ENCODE measurements at regions not wholly inside any gene's neighbourhood (a gene's known extent, or its start where the extent isn't known, plus 50 kb on each side); places are given as distances from the start of the nearest gene placed in this dataset.
A peak's percentile ranks its signal among the peaks of the same experiment; 100 is the strongest.

DNA sequence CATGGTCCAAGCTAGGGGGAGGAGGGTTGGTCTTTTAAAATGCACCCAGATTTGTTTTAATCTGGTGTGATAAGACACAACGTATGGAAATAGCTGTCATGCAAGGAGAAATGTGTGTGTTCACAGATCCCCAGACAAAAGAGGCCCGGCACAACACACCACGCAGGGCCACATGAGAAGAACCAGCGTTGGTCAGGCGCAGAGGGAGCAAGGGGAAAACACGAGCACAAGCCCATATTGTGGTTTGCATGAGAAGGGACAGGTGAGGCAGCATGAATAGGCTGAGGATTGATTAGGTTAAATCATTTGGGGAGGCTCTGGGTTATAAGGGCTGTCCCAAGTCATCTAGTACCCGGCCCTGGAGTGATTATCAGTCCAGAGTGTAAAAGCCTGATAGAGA, 272.5 kb upstream of the NCKAP5 start:
- no peak overlapping the region for H3K18ac ChIP-seq (ENCODE audit: insufficient read length, low read depth, low read length)
- H3K9me3 Mint-ChIP-seq: no peaks in the 10 kb centered on the region
- H2BK120ac ChIP-seq (ENCODE audit: low read depth, low read length, poor library complexity, severe bottlenecking): no peak overlapping the region
- H2BK12ac ChIP-seq (ENCODE audit: insufficient read length, low read depth, low read length): no peak overlapping the region
- no peaks in the 10 kb centered on the region for H3K36me3 Mint-ChIP-seq (ENCODE audit: insufficient read depth in 1 of 3, low read depth in 3 of 3)
- H3K27ac Mint-ChIP-seq: peak overlapping the region in 1 of 3 experiments; percentile 82; a peak in 2 of 7 replicates
- no peak overlapping the region for H3T11ph ChIP-seq (ENCODE audit: low read length)
- no peak overlapping the region for H3K4ac ChIP-seq (ENCODE audit: low read depth, low read length)
- no peak overlapping the region for H3K56ac ChIP-seq (ENCODE audit: insufficient read length, low read depth, low read length)
- no CpG with 5 or more reads among the region's 7 CpGs for WGBS (ENCODE audit: extremely low coverage, insufficient read length, low lambda C conversion rate)
- no peaks in the 10 kb centered on the region for H3K4me1 ChIP-seq (ENCODE audit: insufficient read depth, low read length)
- no peaks in the 10 kb centered on the region for H3K23me2 ChIP-seq (ENCODE audit: insufficient read length, low read depth, low read length, poor library complexity, severe bottlenecking)
- no peak overlapping the region for H2BK15ac ChIP-seq (ENCODE audit: low read depth, low read length)
- H2AK5ac ChIP-seq (ENCODE audit: insufficient read length, low read length): no peak overlapping the region
- no peak overlapping the region; the same call in 1 of the 2 replicates for H3K14ac ChIP-seq (ENCODE audit: insufficient read depth, low read length)
- no peak overlapping the region for H3K23ac ChIP-seq (ENCODE audit: insufficient read length, low read depth, low read length)
- no peak for DNase-seq
- H2BK5ac ChIP-seq (ENCODE audit: insufficient read length, low read length): no peak overlapping the region
- no peaks in the 10 kb centered on the region for H3K79me2 ChIP-seq (ENCODE audit: insufficient read depth, low read length)
- H4K5ac ChIP-seq (ENCODE audit: insufficient read length, low read depth, low read length): no peak overlapping the region
- H3K9ac ChIP-seq (ENCODE audit: extremely low read depth, insufficient read length, low read length): no peak overlapping the region
- H4K91ac ChIP-seq (ENCODE audit: insufficient read length, low read depth, low read length): no peak overlapping the region
- H3K27me3 Mint-ChIP-seq (ENCODE audit: low read depth): peaks cover 2% of the 10 kb centered on the region
- H3K27me3 ChIP-seq (ENCODE audit: insufficient read depth, low read length): no peaks in the 10 kb centered on the region
- H3K4me1 Mint-ChIP-seq: peaks cover 9 to 15% of the 10 kb centered on the region in 2 experiments
- no peak overlapping the region for H4K8ac ChIP-seq (replicated peaks; ENCODE audit: insufficient read length, low read depth, low read length)
- H3K4me2 ChIP-seq (ENCODE audit: insufficient read depth, insufficient read length, low read length): no peak overlapping the region
- H2AFZ ChIP-seq (ENCODE audit: low read length): no peak overlapping the region
- no peak for TF ChIP-seq CTCF (conservative IDR thresholded peaks at IDR 0.05)
- H3K9me3 ChIP-seq (ENCODE audit: control insufficient read depth, low read depth, low read length): no peaks in the 10 kb centered on the region
- H3K79me1 ChIP-seq (ENCODE audit: insufficient read depth, low read depth, low read length, poor library complexity, severe bottlenecking): no peaks in the 10 kb centered on the region
- no peaks in the 10 kb centered on the region for H4K20me1 ChIP-seq (ENCODE audit: control insufficient read depth, insufficient read depth, insufficient read length)
- H3K27ac ChIP-seq (ENCODE audit: insufficient read length, low read depth, low read length): no peak overlapping the region
- no peak overlapping the region for H3K4me3 Mint-ChIP-seq
- H2BK20ac ChIP-seq (ENCODE audit: low read depth, low read length, poor library complexity, severe bottlenecking): no peak overlapping the region
